GM23338 (cell line): ENCODE measurements at regions not wholly inside any gene's neighbourhood (a gene's known extent, or its start where the extent isn't known, plus 50 kb on each side); places are given as distances from the start of the nearest gene placed in this dataset.

Source experiments
- ATAC-seq: fragments of 200-7000 bp; cut with Tn5 transposase; 3 replicates; pipeline ENCODE4 v1.9.1; 2020
- DNase-seq: peaks from one replicate; pipeline ENCODE4 v3.0.0-alpha.2; 2015; ENCODE audit warnings: low spot score
- H2AFZ ChIP-seq: fragments of 200-600 bp; sonication (generic); 2 replicates; pipeline ENCODE4 v1.8.0; 2016; ENCODE audit warnings: antibody characterized with exemption, mild to moderate bottlenecking, moderate library complexity
- H3F3A ChIP-seq: fragments of 200-600 bp; sonication (generic); replicated peaks from 2 replicates; pipeline ENCODE4 v1.8.0; 2017; ENCODE audit warnings: antibody characterized with exemption, mixed run types, low read depth
- H3K27ac ChIP-seq: fragments of 200-600 bp; sonication (generic); 2 replicates; pipeline ENCODE4 v1.6.1; 2016; ENCODE audit warnings: low read depth
- H3K27me3 ChIP-seq: fragments of 200-600 bp; sonication (generic); 2 replicates; pipeline ENCODE4 v1.8.0; 2016; ENCODE audit warnings: mild to moderate bottlenecking, mixed run types, moderate library complexity; ENCODE audit not compliant: insufficient read depth
- H3K36me3 ChIP-seq: fragments of 200-600 bp; sonication (generic); 2 replicates; pipeline ENCODE4 v1.8.0; 2016; ENCODE audit warnings: mild to moderate bottlenecking; ENCODE audit not compliant: insufficient read depth
- H3K4me1 ChIP-seq: fragments of 200-600 bp; sonication (generic); 2 replicates; pipeline ENCODE4 v1.8.0; 2016; ENCODE audit warnings: mild to moderate bottlenecking, moderate library complexity; ENCODE audit not compliant: insufficient read depth
- H3K4me2 ChIP-seq: fragments of 200-600 bp; sonication (generic); 2 replicates; pipeline ENCODE4 v1.7.1; 2017; ENCODE audit warnings: mixed run types
- H3K4me3 ChIP-seq: fragments of 200-600 bp; sonication (generic); 2 replicates; pipeline ENCODE4 v1.6.1; 2016; ENCODE audit warnings: mixed run types
- H3K79me2 ChIP-seq: fragments of 200-600 bp; sonication (generic); replicated peaks from 2 replicates; pipeline ENCODE4 v1.8.0; 2017; ENCODE audit warnings: mild to moderate bottlenecking; ENCODE audit not compliant: insufficient read depth
- H3K9me2 ChIP-seq: fragments of 200-600 bp; sonication (generic); 2 replicates; pipeline ENCODE4 v1.8.0; 2017; ENCODE audit not compliant: insufficient read depth
- H4K20me1 ChIP-seq: fragments of 200-600 bp; sonication (generic); replicated peaks from 2 replicates; pipeline ENCODE4 v1.8.0; 2017; ENCODE audit warnings: mild to moderate bottlenecking; ENCODE audit not compliant: insufficient read depth
- H3K27ac Mint-ChIP-seq: 2 replicates; pipeline ENCODE4 v1.8.0; 2020; ENCODE audit warnings: inconsistent platforms, mild to moderate bottlenecking, moderate library complexity, mixed read lengths
- H3K27me3 Mint-ChIP-seq: 3 replicates; pipeline ENCODE4 v1.8.0; 2022; ENCODE audit warnings: low read depth, mild to moderate bottlenecking, moderate library complexity, mixed read lengths, inconsistent platforms; ENCODE audit not compliant: insufficient read depth, poor library complexity
- H3K36me3 Mint-ChIP-seq: 3 replicates; pipeline ENCODE4 v1.8.0; 2021; ENCODE audit warnings: low read depth, mild to moderate bottlenecking, inconsistent platforms, moderate library complexity, mixed read lengths
- H3K4me1 Mint-ChIP-seq: 3 replicates; pipeline ENCODE4 v1.8.0; 2020; ENCODE audit warnings: mild to moderate bottlenecking, inconsistent platforms, mixed read lengths
- H3K4me3 Mint-ChIP-seq: 3 replicates; pipeline ENCODE4 v1.8.0; 2021; ENCODE audit warnings: moderate library complexity, mild to moderate bottlenecking, inconsistent platforms, mixed read lengths
- H3K9me3 Mint-ChIP-seq: 3 replicates; pipeline ENCODE4 v1.8.0; 2020; ENCODE audit warnings: moderate library complexity, mild to moderate bottlenecking, inconsistent platforms, mixed read lengths
- CREB1 ChIP-seq: fragments of 250-450 bp; sonication (Bioruptor Pico); IDR thresholded peaks from 2 replicates; pipeline ENCODE4 v1.5.0; 2020; ENCODE audit warnings: low read depth, mild to moderate bottlenecking, moderate library complexity
- CTCF ChIP-seq, 2 experiments: fragments of 200-600 bp in 1 of 2; sonication (generic) in 1 of 2; conservative IDR thresholded peaks; 2 replicates each; pipeline versions ENCODE4 v1.5.1 to v1.6.1; 2016 to 2017; ENCODE audit warnings: antibody characterized with exemption in 2 of 2, low read depth in 2 of 2, mild to moderate bottlenecking in 2 of 2, moderate library complexity in 1 of 2
- JUNB ChIP-seq: IDR thresholded peaks from one replicate; pipeline ENCODE4 v1.6.1; 2016; ENCODE audit warnings: antibody characterized with exemption; ENCODE audit not compliant: unreplicated experiment
- NANOG ChIP-seq: IDR thresholded peaks from 2 replicates; pipeline ENCODE4 v1.6.1; 2016; ENCODE audit warnings: antibody characterized with exemption, borderline replicate concordance
- STAT1 ChIP-seq: IDR thresholded peaks from one replicate; pipeline ENCODE4 v1.6.1; 2016; ENCODE audit warnings: antibody characterized with exemption; ENCODE audit not compliant: unreplicated experiment
- ZNF114 ChIP-seq: fragments of 250-450 bp; sonication (Bioruptor Pico); IDR thresholded peaks from 2 replicates; pipeline ENCODE4 v1.5.0; 2020; ENCODE audit warnings: mild to moderate bottlenecking, moderate library complexity
- TF ChIP-seq, protein P1 (sequence below): IDR thresholded peaks from 2 replicates; pipeline ENCODE4 v1.6.1; 2016; ENCODE audit warnings: antibody characterized with exemption
- TF ChIP-seq, protein P2 (sequence below): IDR thresholded peaks from one replicate; pipeline ENCODE4 v1.6.1; 2018; ENCODE audit warnings: antibody characterized with exemption; ENCODE audit not compliant: unreplicated experiment

- Mint-ChIP-seq H3K9me3 (no peaks in the 10 kb centered on the region), H3K4me1 (peaks cover 5% of the 10 kb centered on the region; the same call in 2 of the 3 replicates), H3K27ac (no peak overlapping the region), H3K4me3 (no peak overlapping the region), H3K27me3 (no peaks in the 10 kb centered on the region), H3K36me3 (no peaks in the 10 kb centered on the region)
- no peaks in the 10 kb centered on the region for H3K4me1 ChIP-seq
- DNase-seq (no peak), ATAC-seq (no peak)
- no peak overlapping the region for H3K4me2 ChIP-seq
- H3K79me2 ChIP-seq, result no peaks in the 10 kb centered on the region
- TF ChIP-seq, protein P1, sequence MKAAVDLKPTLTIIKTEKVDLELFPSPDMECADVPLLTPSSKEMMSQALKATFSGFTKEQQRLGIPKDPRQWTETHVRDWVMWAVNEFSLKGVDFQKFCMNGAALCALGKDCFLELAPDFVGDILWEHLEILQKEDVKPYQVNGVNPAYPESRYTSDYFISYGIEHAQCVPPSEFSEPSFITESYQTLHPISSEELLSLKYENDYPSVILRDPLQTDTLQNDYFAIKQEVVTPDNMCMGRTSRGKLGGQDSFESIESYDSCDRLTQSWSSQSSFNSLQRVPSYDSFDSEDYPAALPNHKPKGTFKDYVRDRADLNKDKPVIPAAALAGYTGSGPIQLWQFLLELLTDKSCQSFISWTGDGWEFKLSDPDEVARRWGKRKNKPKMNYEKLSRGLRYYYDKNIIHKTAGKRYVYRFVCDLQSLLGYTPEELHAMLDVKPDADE, result no peak
- TF ChIP-seq NANOG (no peak), STAT1 (no peak), CREB1 (no peak), ZNF114 (no peak)
- TF ChIP-seq, protein P2, sequence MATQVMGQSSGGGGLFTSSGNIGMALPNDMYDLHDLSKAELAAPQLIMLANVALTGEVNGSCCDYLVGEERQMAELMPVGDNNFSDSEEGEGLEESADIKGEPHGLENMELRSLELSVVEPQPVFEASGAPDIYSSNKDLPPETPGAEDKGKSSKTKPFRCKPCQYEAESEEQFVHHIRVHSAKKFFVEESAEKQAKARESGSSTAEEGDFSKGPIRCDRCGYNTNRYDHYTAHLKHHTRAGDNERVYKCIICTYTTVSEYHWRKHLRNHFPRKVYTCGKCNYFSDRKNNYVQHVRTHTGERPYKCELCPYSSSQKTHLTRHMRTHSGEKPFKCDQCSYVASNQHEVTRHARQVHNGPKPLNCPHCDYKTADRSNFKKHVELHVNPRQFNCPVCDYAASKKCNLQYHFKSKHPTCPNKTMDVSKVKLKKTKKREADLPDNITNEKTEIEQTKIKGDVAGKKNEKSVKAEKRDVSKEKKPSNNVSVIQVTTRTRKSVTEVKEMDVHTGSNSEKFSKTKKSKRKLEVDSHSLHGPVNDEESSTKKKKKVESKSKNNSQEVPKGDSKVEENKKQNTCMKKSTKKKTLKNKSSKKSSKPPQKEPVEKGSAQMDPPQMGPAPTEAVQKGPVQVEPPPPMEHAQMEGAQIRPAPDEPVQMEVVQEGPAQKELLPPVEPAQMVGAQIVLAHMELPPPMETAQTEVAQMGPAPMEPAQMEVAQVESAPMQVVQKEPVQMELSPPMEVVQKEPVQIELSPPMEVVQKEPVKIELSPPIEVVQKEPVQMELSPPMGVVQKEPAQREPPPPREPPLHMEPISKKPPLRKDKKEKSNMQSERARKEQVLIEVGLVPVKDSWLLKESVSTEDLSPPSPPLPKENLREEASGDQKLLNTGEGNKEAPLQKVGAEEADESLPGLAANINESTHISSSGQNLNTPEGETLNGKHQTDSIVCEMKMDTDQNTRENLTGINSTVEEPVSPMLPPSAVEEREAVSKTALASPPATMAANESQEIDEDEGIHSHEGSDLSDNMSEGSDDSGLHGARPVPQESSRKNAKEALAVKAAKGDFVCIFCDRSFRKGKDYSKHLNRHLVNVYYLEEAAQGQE, result no peak
- no peak overlapping the region for H2AFZ ChIP-seq
- H3F3A ChIP-seq, result no peaks in the 10 kb centered on the region
- no peaks in the 10 kb centered on the region for H3K27me3 ChIP-seq
- H3K36me3 ChIP-seq, result no peaks in the 10 kb centered on the region
- H3K9me2 ChIP-seq, result no peaks in the 10 kb centered on the region
- no peak overlapping the region for H3K27ac ChIP-seq
- no peaks in the 10 kb centered on the region for H4K20me1 ChIP-seq
- H3K4me3 ChIP-seq, result no peak overlapping the region
Observed at GRCh38 chr7:81333536-81333935, 414.7 kb upstream of the SEMA3C start.

GRCh38 chr7:81333004-81333403, 414.2 kb upstream of the SEMA3C start:
- H3K27ac ChIP-seq, result no peak overlapping the region
- Mint-ChIP-seq H3K4me3 (no peak overlapping the region), H3K9me3 (no peaks in the 10 kb centered on the region), H3K27me3 (no peaks in the 10 kb centered on the region), H3K27ac (no peak overlapping the region), H3K36me3 (no peaks in the 10 kb centered on the region), H3K4me1 (peaks cover 5% of the 10 kb centered on the region; the same call in 2 of the 3 replicates)
- no peaks in the 10 kb centered on the region for H3K9me2 ChIP-seq
- no peak for ATAC-seq
- no peak for DNase-seq
- H3K36me3 ChIP-seq, result no peaks in the 10 kb centered on the region
- no peaks in the 10 kb centered on the region for H3K27me3 ChIP-seq
- no peak overlapping the region for H3K4me2 ChIP-seq
- no peaks in the 10 kb centered on the region for H3K79me2 ChIP-seq
- H3K4me1 ChIP-seq, result no peaks in the 10 kb centered on the region
- H3F3A ChIP-seq, result no peaks in the 10 kb centered on the region
- no peak overlapping the region for H2AFZ ChIP-seq
- H4K20me1 ChIP-seq, result no peaks in the 10 kb centered on the region
- no peak overlapping the region for H3K4me3 ChIP-seq
- TF ChIP-seq JUNB (no peak), NANOG (no peak), STAT1 (no peak), CREB1 (no peak), CTCF (conservative IDR thresholded peaks at IDR 0.05; ENCODE audit: low read depth in 2 of 2) (no peak)
- TF ChIP-seq, protein P2, result no peak
